HG03103 (cell line): ENCODE measurements at regions not wholly inside any gene's neighbourhood (a gene's known extent, or its start where the extent isn't known, plus 50 kb on each side); places are given as distances from the start of the nearest gene placed in this dataset.
"Not testable (repeated sequence)": the region's sequence is repeated elsewhere in the genome, so short reads cannot be mapped to it uniquely, and the experiment has no call there.

Source experiments
- ATAC-seq: cut with Tn5 transposase; IDR thresholded peaks from one replicate; pipeline ENCODE4 v1.9.1; 2021; ENCODE audit warnings: low read depth; ENCODE audit not compliant: unreplicated experiment

DNA sequence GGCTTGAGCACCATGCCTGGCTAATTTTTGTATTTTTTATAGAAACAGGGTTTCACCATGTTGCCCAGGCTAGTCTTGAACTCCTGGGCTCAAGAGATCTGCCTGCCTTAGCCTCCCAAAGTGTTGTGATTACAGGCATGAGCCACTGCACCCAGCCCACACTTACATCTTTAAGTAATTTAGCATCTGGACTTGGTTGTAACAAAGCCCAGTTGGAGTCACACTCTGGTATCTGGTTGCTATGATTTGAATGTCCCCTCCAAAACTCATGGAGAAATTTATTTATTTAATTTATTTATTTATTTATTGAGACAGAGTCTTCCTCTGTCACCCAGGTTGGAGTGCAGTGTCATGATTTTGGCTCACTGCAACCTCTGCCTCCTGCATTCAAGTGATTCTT, 52.7 kb upstream of the TSC22D1 start:
- ATAC-seq: not testable (repeated sequence)

DNA sequence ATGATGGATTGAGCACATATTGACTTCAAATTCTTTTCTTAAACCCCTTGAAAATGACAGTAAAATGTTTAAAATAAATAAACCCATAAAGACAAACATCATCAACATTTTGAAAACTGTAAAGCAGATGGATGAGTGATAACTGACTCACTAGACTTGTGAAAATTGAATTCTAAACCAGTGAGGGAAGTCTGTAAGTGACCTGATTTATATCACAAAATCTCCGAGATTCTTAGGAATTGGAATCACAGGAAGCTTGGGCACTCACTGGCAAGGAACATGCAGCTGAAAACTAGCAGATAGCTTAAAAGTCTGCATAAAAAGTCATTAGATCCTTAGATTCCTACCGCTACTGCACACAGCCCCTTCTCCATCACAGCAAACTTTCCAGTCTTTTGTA, 51.3 kb upstream of the TSC22D1 start:
- no peak for ATAC-seq

- no peak for ATAC-seq
These were observed 50.0 kb upstream of the TSC22D1 start for GRCh38 chr13:44626176-44626575.
